ENCODE measurements at regions not wholly inside any gene's neighbourhood (a gene's known extent, or its start where the extent isn't known, plus 50 kb on each side); places are given as distances from the start of the nearest gene placed in this dataset.
"Not testable (repeated sequence)": the region's sequence is repeated elsewhere in the genome, so short reads cannot be mapped to it uniquely, and the experiment has no call there.

- peaks cover 0 to 17% of the 10 kb centered on the region in 2 donors for H3K9me3 ChIP-seq (replicated peaks in 1 of 2; ENCODE audit: control insufficient read depth in 1 of 2, insufficient read depth in 1 of 2, low read length in 2 of 2)
- H4K20me1 ChIP-seq (ENCODE audit: insufficient read depth, low read length), result no peaks in the 10 kb centered on the region
- DNase-seq, result no peak
- no peaks in the 10 kb centered on the region for H3K4me1 ChIP-seq (ENCODE audit: control insufficient read depth in 1 of 2, insufficient read depth in 2 of 2, low read length in 2 of 2)
- H3K27ac Mint-ChIP-seq, result no peak overlapping the region
- no peak overlapping the region for H3K4me2 ChIP-seq (replicated peaks; ENCODE audit: extremely low read depth, low read length, poor library complexity, severe bottlenecking)
- no peaks in the 10 kb centered on the region for H3K36me3 Mint-ChIP-seq
- H3K4me3 Mint-ChIP-seq, result no peak overlapping the region
- no peak for TF ChIP-seq CTCF (IDR thresholded peaks at IDR 0.05)
- no peak overlapping the region for H3K4me3 ChIP-seq (replicated peaks in 1 of 3; ENCODE audit: low read depth in 2 of 3, low read length in 3 of 3)
- H3K79me2 ChIP-seq (ENCODE audit: insufficient read depth, low read length), result no peaks in the 10 kb centered on the region
- intact Hi-C loops (cut with micrococcal nuclease), result no loop called here
- no peaks in the 10 kb centered on the region for H3K4me1 Mint-ChIP-seq
- peaks cover 0 to 10% (median 0%) of the 10 kb centered on the region in 7 donors for H3K9me3 Mint-ChIP-seq
- no peak overlapping the region for H2AFZ ChIP-seq (ENCODE audit: insufficient read depth, low read depth, low read length, poor library complexity, severe bottlenecking)
- H3K27me3 Mint-ChIP-seq (ENCODE audit: low read depth in 3 of 3), result no peaks in the 10 kb centered on the region
- no peaks in the 10 kb centered on the region for H3K27me3 ChIP-seq (ENCODE audit: control insufficient read depth in 2 of 2, insufficient read depth in 2 of 2, low read length in 2 of 2)
- no peak overlapping the region for H3K9ac ChIP-seq (ENCODE audit: insufficient read depth, low read length, poor library complexity, severe bottlenecking)
- H3K27ac ChIP-seq (ENCODE audit: low read depth in 1 of 2, low read length in 2 of 2), result no peak overlapping the region
- no peaks in the 10 kb centered on the region for H3K36me3 ChIP-seq (replicated peaks in 1 of 2; ENCODE audit: control insufficient read depth in 1 of 2, insufficient read depth in 2 of 2, low read length in 2 of 2)
These were observed 161.1 kb upstream of the API5 start for GRCh38 chr11:43150697-43151096.

GRCh38 chr11:43164831-43165230, 147.0 kb upstream of the API5 start:
- no peak overlapping the region for H3K4me2 ChIP-seq (replicated peaks; ENCODE audit: extremely low read depth, low read length, poor library complexity, severe bottlenecking)
- no peak overlapping the region for H3K4me3 Mint-ChIP-seq
- H4K20me1 ChIP-seq (ENCODE audit: insufficient read depth, low read length), result no peaks in the 10 kb centered on the region
- H3K27ac Mint-ChIP-seq, result no peak overlapping the region
- no peaks in the 10 kb centered on the region for H3K27me3 ChIP-seq (ENCODE audit: control insufficient read depth in 2 of 2, insufficient read depth in 2 of 2, low read length in 2 of 2)
- no peak overlapping the region for H3K4me3 ChIP-seq (replicated peaks in 1 of 3; ENCODE audit: low read depth in 2 of 3, low read length in 3 of 3)
- intact Hi-C loops (cut with micrococcal nuclease), result no loop called here
- H3K79me2 ChIP-seq (ENCODE audit: insufficient read depth, low read length), result no peaks in the 10 kb centered on the region
- WGBS (ENCODE audit: insufficient coverage), result 80% methylated on average over 1 of the region's 2 CpGs
- H3K27me3 Mint-ChIP-seq (ENCODE audit: low read depth in 3 of 3), result peaks cover 0 to 3% (median 0%) of the 10 kb centered on the region in 3 donors
- peaks cover 0 to 3% of the 10 kb centered on the region in 2 donors for H3K9me3 ChIP-seq (replicated peaks in 1 of 2; ENCODE audit: control insufficient read depth in 1 of 2, insufficient read depth in 1 of 2, low read length in 2 of 2)
- H3K36me3 ChIP-seq (replicated peaks in 1 of 2; ENCODE audit: control insufficient read depth in 1 of 2, insufficient read depth in 2 of 2, low read length in 2 of 2), result no peaks in the 10 kb centered on the region
- no peak overlapping the region for H3K9ac ChIP-seq (ENCODE audit: insufficient read depth, low read length, poor library complexity, severe bottlenecking)
- H3K4me1 ChIP-seq (ENCODE audit: control insufficient read depth in 1 of 2, insufficient read depth in 2 of 2, low read length in 2 of 2), result no peaks in the 10 kb centered on the region
- H3K27ac ChIP-seq (ENCODE audit: low read depth in 1 of 2, low read length in 2 of 2), result no peak overlapping the region
- peaks cover 2 to 15% (median 8%) of the 10 kb centered on the region in 7 donors for H3K9me3 Mint-ChIP-seq
- no peaks in the 10 kb centered on the region for H3K4me1 Mint-ChIP-seq
- TF ChIP-seq CTCF (IDR thresholded peaks at IDR 0.05), result no peak
- no peaks in the 10 kb centered on the region for H3K36me3 Mint-ChIP-seq
- DNase-seq, result no peak
- no peak overlapping the region for H2AFZ ChIP-seq (ENCODE audit: insufficient read depth, low read depth, low read length, poor library complexity, severe bottlenecking)

- H3K36me3 Mint-ChIP-seq; H3K27ac Mint-ChIP-seq; H3K9ac ChIP-seq (ENCODE audit: insufficient read depth, low read length, poor library complexity, severe bottlenecking); H3K36me3 ChIP-seq (replicated peaks in 1 of 2; ENCODE audit: control insufficient read depth in 1 of 2, insufficient read depth in 2 of 2, low read length in 2 of 2); H3K4me1 Mint-ChIP-seq; intact Hi-C loops (cut with micrococcal nuclease); H3K4me1 ChIP-seq (ENCODE audit: control insufficient read depth in 1 of 2, insufficient read depth in 2 of 2, low read length in 2 of 2); H3K27ac ChIP-seq (ENCODE audit: low read depth in 1 of 2, low read length in 2 of 2); H3K9me3 ChIP-seq (replicated peaks in 1 of 2; ENCODE audit: control insufficient read depth in 1 of 2, insufficient read depth in 1 of 2, low read length in 2 of 2); H3K27me3 ChIP-seq (ENCODE audit: control insufficient read depth in 2 of 2, insufficient read depth in 2 of 2, low read length in 2 of 2); H4K20me1 ChIP-seq (ENCODE audit: insufficient read depth, low read length); H2AFZ ChIP-seq (ENCODE audit: insufficient read depth, low read depth, low read length, poor library complexity, severe bottlenecking); H3K4me3 Mint-ChIP-seq; H3K4me3 ChIP-seq (replicated peaks in 1 of 3; ENCODE audit: low read depth in 2 of 3, low read length in 3 of 3); H3K79me2 ChIP-seq (ENCODE audit: insufficient read depth, low read length); H3K4me2 ChIP-seq (replicated peaks; ENCODE audit: extremely low read depth, low read length, poor library complexity, severe bottlenecking); H3K27me3 Mint-ChIP-seq (ENCODE audit: low read depth in 3 of 3); DNase-seq: not testable (repeated sequence)
- 71% methylated on average over 1 of the region's 3 CpGs for WGBS (ENCODE audit: insufficient coverage)
- peaks cover 2 to 15% (median 8%) of the 10 kb centered on the region in 7 donors for H3K9me3 Mint-ChIP-seq
These were observed 146.4 kb upstream of the API5 start for GRCh38 chr11:43165393-43165792.

GRCh38 chr11:43168241-43168640, 143.6 kb upstream of the API5 start:
- H2AFZ ChIP-seq (ENCODE audit: insufficient read depth, low read depth, low read length, poor library complexity, severe bottlenecking); H3K4me3 ChIP-seq (replicated peaks in 1 of 3; ENCODE audit: low read depth in 2 of 3, low read length in 3 of 3); intact Hi-C loops (cut with micrococcal nuclease); H3K27ac ChIP-seq (ENCODE audit: low read depth in 1 of 2, low read length in 2 of 2); H3K36me3 Mint-ChIP-seq; H3K9ac ChIP-seq (ENCODE audit: insufficient read depth, low read length, poor library complexity, severe bottlenecking); H3K79me2 ChIP-seq (ENCODE audit: insufficient read depth, low read length); H3K27ac Mint-ChIP-seq; H3K4me3 Mint-ChIP-seq; DNase-seq; H3K4me2 ChIP-seq (replicated peaks; ENCODE audit: extremely low read depth, low read length, poor library complexity, severe bottlenecking); H3K4me1 Mint-ChIP-seq; H3K9me3 ChIP-seq (replicated peaks in 1 of 2; ENCODE audit: control insufficient read depth in 1 of 2, insufficient read depth in 1 of 2, low read length in 2 of 2); H3K4me1 ChIP-seq (ENCODE audit: control insufficient read depth in 1 of 2, insufficient read depth in 2 of 2, low read length in 2 of 2); H4K20me1 ChIP-seq (ENCODE audit: insufficient read depth, low read length); H3K27me3 Mint-ChIP-seq (ENCODE audit: low read depth in 3 of 3); H3K27me3 ChIP-seq (ENCODE audit: control insufficient read depth in 2 of 2, insufficient read depth in 2 of 2, low read length in 2 of 2); H3K36me3 ChIP-seq (replicated peaks in 1 of 2; ENCODE audit: control insufficient read depth in 1 of 2, insufficient read depth in 2 of 2, low read length in 2 of 2): not testable (repeated sequence)
- no CpG with 5 or more reads among the region's 2 CpGs for WGBS (ENCODE audit: insufficient coverage)
- H3K9me3 Mint-ChIP-seq, result peaks cover 2 to 15% (median 8%) of the 10 kb centered on the region in 7 donors
